ENCODE measurements at regions not wholly inside any gene's neighbourhood (a gene's known extent, or its start where the extent isn't known, plus 50 kb on each side); places are given as distances from the start of the nearest gene placed in this dataset.

DNA sequence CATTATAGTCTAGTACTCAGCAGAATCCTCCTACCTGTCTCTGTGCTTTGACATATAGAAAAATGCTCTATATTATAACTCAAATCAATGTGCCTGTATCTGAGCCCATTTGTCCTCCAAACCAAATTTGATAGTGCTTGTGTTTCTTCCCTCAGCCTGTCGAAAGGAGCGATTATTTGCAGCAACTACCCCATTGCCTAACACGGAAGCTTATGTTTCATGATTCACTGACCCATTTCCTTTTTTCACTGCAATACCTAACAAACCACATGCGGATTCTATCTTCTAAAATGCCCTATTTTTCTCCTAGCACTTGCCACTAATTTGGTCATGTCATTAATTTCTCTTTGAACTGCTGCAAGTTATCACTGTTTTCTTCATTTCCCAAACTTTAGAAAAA is 1220.6 kb upstream of the CADM2 start:
- DNase-seq (ENCODE audit: low read depth in 2 of 2) = no peak

DNA sequence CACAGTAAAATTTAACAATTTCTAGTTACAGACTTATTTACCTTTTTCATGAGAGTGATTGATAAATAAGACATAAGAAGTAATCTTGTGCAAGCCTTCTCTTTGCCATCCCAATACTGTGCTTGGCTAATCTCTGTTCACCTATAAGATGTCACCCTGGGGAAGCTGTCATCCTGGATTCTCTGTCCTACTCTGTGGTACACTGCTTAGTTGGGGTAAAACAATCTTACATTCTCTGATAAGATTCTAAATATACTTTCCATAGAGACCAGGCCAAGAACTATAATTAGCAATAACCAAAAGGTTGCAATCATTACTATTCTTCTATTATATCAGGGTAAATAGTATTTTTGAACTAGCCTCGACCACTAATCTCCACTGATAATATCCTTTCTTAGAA is 1218.3 kb upstream of the CADM2 start:
- DNase-seq (ENCODE audit: low read depth in 2 of 2) = no peak

DNA sequence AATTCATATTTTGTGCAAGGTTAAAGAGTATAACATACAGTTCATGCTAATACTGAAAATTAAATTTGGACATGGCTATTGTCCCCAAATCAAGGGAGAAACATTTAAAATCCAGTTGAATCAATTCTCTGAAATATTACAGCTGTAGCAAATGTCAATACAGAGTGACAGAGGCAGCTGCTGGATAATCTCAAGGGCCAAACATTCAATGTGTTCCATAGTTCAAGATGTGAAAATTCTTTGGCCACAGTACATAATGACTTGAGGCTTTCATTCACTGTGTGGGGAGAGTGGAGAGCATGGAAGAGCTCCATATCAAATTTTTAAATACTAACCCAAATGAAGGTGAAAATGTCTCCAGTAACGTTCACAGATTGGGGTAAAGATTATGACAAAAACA is 1192.8 kb upstream of the CADM2 start:
- DNase-seq (ENCODE audit: low read depth in 2 of 2) = no peak

DNA sequence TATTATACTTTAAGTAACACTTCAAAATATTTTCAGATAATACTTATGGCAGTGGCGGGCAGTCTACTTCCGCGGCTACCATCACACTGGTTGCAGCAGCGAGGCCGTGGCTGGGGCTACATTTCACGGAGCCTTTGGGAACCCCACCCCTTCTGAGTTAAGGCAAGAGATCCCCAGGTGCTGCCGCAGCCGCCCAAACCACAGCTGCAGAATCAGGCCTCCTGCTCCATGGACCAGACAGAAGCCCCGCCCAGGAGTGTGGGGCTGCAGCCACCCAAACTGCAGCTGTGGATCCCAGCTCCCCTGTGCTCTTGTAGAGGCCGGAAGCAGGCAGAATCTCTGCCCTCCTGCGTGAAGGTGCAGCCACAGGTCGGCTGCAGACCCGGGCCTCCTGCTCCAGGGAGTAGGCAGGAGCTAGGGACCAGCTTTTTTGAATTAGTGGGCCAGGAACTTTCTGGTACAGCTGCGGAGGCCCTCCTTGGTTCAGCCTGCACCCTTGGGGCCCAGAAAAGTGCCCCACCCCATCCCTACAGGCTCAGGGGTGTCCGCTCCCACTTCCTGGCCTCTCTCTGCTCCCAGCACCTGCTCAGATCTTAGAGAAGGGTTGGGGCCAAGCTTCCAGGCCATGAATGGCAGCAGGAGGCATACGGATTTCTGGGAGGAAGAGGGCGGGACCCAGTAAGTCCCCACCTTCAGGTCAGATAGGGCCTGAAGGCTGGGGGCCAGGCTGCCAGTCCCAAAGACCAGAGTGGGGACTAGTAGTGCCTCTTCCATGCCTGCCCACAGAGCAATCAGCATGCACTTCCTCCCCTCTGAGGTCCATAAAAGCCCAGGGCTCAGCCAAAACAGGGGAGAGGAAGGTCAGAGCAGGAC is 1188.8 kb upstream of the CADM2 start:
- DNase-seq (ENCODE audit: low read depth in 2 of 2) = no peak

DNA sequence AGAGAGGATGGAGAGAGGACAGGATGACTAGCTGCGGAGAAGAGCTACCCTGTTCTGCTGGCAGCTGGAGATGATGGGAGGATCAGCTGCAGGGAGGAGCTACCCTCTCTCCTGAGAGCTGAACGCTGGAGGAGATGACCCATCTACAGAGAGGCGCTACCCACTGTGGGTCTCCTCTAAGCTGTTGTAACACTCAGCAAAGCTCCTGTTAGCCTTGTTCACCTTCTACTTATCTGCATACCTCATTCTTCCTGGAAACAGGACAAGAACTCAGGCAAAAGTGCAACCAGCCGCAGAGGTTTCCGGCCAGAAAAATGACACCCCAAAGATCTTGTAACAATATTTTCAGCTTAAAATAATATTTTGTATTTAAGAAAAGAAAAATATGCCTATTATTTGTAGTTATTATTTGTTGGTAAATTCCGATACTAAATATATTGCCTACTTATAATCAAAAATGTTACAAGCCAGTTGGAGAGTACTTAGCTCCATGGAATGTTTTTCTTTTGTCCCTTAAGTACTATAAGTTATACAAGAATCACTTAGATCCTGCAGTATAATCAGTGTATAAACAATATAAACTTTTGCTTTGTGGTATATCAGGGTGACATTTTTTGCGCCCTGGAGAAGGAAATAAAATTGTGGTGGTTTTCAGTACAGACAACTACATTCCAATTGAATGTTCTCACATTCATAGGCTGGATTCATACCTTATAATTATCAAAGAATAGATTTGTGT is 1188.0 kb upstream of the CADM2 start:
- no peak for DNase-seq (ENCODE audit: low read depth in 2 of 2)

DNA sequence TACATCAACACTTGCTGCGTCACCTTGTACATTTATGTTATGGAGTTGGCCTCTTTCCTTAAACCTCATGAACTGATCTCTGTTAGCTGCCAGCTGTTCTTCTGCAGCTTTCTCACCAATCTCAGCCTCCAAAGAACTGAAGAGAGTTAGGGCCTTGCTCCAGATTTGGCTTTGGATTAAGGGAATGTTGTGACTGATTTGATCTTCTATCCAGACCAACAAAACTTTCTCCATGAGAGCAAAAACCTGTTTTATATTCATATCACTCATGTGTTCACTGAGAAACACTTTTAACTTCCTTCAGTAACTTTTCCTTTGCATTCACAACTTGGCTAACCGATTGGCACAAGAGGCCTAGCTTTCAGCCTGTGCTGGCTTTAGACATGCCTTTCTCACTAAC is 1156.0 kb upstream of the CADM2 start:
- DNase-seq (ENCODE audit: low read depth in 2 of 2) = no peak

DNA sequence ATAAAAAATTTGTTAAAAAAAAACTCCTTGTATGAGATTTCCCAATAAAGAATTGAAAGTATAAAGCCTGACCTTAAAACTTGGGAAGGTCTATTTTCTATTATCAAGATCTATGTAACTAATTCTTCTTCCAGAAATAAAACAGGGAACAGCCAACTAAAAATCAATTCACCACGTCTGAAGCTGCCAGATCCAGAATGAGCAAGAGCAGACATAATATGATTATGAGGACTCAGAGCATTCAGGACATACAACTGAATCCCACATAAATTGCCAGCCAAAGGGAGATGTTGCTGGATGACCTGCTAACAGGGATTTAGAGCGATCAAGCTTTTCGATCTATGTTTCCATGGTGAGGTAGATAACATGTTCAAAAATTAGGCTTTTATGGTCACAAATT is 1151.3 kb upstream of the CADM2 start:
- no peak for DNase-seq (ENCODE audit: low read depth in 2 of 2)

DNA sequence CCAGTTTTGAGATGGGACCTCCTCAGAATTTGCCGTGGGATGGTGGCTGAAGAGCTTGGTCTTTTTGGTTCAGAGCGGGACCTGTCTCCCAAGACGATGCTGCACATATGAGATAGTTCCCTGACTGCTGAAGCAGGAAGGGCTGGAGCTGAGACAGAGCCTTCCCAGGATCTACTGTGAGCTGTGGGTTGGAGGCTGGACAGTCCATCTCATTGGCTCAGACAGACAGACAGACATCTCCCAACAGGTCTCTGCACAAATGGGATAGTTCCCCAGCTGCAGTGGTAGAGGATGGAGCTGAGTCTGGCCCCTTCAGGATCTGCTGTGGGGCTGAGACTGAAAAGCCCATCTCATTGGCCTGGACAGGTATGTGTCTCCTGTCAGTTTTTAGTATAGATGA is 1145.6 kb upstream of the CADM2 start:
- DNase-seq (ENCODE audit: low read depth in 2 of 2) = no peak

DNA sequence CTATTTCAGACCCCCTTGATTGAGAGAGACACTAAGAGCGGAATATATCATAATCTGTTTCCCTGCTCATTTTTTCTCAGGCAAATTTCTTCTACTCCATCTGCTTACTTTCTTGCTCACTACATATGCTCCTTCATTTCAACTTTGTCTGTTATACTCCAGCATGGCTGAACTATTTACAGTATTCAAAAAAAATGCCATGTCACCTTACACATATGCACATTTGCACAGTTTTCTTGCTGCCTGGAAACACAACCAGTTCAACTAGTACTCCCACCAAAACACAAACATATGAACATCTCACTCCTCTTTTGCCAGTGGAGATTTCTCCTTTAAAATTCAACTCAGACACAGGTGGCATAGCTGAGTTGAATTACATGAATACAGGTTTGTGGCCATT is 1142.1 kb upstream of the CADM2 start:
- no peak for DNase-seq (ENCODE audit: low read depth in 2 of 2)

DNA sequence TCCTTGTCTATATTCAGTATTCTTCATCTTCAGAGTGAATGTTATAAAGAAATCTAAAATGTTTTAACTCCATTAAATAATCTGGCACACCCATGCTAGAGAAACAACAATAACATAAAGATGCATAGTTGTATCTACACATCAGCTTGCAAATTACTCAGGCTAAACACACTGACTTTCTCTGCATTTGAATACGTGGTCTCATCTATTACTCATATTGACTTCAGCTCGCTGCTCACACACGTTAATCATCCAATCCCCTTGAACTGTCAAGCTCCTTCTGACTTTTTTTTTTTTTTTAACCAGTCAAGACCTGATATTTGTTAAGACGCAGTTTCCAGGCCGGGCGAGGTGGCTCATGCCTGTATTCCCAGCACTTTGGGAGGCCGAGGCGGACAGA is 1137.3 kb upstream of the CADM2 start:
- DNase-seq (ENCODE audit: low read depth in 2 of 2) = no peak

DNA sequence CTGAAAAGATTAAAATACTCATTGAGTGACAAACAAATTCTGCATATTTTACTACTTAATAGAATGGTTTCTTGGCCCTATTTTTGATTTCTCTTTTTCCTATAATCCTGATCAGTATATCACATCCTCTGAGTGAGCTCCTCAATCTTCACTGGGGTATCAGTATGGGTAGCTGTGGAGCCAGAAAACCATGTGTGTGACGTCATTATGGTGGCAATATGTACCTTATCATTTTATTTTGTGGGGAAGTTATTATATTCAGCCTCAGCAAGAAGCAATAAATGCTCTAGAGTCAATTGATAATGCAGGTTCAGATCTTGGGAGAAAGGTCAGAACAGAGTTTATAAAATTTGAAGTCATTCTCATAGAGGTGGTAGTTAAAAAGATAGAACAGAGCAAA is 1135.7 kb upstream of the CADM2 start:
- no peak for DNase-seq (ENCODE audit: low read depth in 2 of 2)

DNA sequence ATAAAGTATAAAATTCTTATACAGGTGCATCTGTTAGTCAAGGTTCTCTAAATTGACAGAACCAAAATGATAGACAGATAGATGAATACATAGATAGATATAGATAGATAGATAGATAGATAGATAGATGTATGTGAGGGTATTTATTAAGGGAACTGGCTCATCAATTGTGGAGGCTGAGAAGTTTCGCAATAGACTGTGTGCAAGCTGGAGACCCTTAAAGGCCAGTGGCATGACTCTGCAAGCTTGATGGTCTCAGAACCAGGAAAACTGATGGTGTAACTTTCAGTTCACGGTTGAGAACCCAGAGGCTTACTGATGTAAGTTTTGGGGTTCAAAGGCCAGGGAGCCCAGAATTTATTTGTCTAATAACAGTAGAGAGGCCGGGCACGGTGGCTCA is 1123.7 kb upstream of the CADM2 start:
- DNase-seq (ENCODE audit: low read depth in 2 of 2) = no peak

DNA sequence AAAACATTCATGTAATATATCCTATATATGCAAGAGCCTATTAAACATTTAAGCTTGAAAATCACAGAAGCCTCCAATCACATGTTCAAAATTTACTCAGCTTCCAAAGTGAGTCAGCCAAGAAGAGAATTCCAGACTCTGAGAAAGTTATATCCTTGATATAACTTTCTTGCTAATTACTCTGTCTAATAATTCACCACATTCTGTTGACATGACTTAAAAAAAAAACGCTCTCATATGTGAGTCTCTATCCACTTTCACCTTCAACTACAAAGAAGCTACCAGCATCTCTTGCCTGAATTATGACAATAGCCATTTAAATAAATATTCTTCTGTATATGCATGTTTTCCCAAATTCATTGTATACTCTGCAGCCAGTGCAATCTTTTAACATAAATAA is 1116.3 kb upstream of the CADM2 start:
- no peak for DNase-seq (ENCODE audit: low read depth in 2 of 2)

DNA sequence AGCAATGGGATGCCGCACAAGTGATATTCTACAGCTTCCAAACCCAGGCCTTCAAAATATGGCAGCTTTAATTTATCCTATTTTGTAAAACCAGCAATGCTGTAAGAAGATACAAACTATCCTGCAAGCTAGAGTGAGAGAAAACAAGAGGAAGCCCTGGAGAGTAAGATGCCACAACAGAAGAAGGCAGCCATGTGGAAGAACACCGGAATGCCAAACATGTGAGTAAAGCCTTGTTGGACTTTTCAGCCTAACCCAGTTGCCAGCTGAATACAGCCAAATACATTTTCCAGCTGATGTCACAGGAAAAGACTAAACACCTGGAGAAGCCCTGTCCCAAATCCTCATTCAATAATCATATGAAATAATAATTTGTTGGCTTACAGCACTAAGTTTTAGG is 1115.1 kb upstream of the CADM2 start:
- DNase-seq (ENCODE audit: low read depth in 2 of 2) = no peak

DNA sequence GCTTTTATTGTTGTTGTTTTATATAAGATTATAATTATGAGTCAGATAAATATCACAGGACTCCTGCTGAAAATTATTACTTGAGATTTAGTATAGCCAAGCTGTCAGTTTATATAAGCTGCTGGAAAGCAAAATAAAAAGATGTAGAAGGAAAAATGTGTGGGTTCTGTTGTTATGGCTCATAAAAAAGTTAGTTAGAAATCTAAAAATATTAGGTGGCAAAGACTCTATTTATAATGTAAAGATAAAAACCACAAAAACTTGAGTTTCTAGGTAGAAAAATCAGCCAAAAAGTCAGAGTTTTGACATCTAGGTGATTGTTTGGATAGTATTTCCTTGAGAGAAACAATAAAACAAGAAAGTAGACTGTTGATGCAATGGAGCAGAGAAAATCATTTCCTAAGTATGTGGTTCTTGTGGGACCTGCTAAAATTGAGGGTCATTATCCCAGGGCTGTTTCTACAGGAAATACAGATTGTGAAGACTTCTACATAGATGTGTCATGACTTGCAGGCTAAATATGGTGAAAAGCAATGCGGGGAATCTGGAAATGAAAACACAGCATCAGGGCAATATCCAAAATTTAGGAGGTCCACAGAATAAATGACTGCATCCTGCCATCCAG is 1109.6 kb upstream of the CADM2 start:
- DNase-seq (ENCODE audit: low read depth in 2 of 2) = no peak

DNA sequence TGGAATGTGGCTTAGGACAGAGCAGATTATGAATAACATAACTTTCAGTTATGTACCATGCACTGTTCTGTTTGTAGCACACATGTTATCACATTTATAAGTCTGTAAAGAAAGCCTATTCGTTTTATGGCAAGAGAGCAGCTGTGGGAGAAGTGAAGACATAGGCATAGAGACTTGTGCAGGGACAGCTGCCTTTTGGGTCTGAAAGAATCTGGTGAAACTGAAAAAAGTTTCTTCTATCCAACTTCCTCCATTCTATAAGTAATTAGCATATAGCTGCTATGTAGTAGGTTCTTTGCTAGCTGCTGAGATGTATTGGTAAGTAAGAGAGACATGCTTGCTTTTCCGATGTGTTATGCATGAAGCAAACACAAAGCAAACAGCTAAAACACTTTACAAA is 1095.4 kb upstream of the CADM2 start:
- no peak for DNase-seq (ENCODE audit: low read depth in 2 of 2)

DNA sequence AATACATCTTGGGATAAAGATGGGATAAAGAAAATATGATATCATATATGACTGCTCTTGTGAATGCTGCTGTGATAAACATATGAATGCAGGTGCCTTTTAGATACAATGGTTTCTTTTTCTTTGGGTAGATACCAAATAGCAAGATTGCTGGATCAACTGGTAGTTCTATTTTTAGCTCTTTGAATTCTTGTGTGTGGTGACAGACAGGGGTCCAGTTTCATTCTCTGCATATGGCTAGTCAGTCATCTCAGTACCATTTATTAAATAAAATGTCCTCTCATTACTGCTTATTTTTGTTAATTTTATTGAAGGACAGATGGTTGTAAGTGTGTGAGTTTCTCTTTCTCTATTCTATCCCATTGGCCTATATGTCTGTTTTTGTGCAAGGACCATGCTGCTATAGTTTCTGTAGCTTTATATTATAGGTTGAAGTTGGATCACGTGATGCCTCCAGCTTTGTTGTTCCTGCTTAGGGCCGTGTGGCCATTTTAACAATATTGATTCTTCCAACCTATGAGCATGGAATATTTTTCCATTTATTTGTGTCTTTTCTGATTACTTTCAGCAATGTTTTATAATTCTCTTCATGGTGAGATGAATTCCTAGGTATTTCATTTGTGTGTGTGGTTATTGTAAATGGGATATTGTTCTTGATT is 1089.8 kb upstream of the CADM2 start:
- DNase-seq (ENCODE audit: low read depth in 2 of 2) = no peak

DNA sequence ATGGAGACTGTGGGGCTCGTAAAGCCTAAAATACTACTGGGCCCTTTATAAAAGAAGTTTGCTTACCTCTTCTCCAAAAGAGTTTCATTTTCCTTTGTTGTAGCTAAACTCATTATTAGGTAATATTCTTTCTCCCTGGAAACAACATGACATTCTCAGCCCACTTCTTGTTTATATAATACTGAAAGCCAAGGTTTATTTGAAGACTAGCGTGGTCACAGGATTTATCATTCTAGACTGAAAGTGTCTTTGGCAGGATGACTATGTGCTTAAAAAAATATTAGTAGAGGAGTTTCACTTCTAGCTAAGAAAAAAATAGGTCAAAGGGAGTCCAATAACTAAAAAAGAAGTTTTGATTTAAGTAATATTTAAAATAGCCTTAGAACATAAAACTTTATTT is 1085.2 kb upstream of the CADM2 start:
- DNase-seq (ENCODE audit: low read depth in 2 of 2) = no peak

DNA sequence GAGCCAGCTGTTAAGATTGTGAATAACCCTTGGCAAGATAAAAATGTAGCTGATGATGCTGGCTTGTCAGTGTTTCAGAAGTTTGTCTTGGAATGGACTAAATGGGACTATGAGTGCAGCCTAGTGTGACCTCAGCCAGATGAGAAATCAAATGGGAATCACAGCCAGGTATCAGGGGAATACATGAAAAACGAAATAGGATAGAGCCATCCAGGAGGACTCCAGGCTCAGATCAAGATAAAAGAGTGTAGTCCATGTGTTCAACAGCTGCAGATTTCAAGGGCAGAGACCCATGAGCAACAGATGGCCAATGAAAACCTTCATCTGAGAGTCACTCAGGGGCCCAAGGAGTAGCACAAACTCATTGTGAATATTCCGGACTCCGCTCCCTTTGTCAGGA is 1080.9 kb upstream of the CADM2 start:
- no peak for DNase-seq (ENCODE audit: low read depth in 2 of 2)

DNA sequence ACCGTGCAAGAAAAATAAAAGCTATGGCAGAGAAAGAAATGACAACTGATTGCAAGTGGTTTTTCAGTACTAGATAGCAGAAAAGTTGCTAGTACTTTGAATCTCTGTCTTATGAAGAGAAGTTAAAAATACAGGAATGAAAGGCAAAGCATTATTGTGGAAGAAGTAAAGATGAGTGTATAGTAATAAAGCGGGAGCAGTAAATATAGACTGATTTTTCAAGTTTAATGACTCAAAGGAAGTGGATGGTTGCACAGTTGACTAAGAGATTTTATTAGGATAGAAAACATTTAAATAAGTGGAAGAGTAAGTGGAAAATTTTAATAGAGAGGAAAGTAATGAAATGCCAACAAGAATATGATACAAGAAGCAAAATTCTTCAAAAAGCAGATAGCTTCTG is 1076.1 kb upstream of the CADM2 start:
- DNase-seq (ENCODE audit: low read depth in 2 of 2) = no peak

DNA sequence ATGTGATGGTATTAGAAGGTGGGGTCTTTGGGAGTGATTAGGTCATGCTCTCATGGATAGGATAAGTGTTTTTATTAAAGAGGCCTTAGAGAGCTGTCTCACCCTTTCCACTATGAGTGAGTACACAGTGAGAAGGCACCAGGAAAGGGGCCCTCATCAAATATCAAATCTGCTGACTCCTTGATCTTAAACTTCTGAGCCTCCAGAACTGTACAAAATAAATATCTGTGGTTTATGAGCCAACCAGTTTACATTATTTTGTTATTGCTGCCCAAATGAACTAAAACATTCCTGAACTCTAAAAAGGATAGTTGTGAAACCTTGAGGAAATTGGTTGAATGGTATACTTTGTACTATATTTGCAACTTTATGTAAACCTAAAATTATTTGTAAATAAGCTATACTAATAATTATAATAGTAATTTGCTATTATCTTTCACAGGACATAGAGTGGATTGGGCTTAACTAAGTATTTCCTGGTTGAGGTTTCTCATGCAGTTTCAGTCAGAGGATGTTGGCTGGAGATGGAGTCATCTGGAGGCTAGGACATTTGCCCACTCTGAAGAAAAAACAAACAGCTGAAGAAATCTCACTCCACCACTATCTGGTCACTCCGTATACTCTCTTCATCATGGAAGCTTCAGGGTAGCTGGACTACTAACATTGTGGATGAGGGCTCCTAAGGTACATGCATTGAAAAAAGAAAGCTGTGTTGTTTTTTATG is 1068.6 kb upstream of the CADM2 start:
- DNase-seq (ENCODE audit: low read depth in 2 of 2) = no peak

DNA sequence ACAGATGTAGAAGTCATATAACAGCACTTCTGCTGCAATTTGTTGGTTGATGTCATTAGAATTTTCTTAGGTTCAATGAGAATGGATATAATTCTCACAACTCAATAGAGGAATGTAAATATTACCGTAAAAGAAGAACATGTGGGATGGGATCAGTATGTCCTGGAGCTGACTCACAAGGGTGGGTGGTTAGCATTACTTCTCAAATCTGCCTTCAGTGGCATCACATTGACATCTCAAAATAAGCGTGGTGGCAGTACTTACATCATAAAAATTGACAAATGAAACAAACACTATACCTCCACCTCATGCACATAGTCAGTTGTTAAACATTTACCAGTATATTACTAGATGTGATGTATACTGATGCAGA is 1068.0 kb upstream of the CADM2 start:
- no peak for DNase-seq (ENCODE audit: low read depth in 2 of 2)
